Esophagus muscularis mucosa (tissue), 4 donors: ENCODE measurements at regions not wholly inside any gene's neighbourhood (a gene's known extent, or its start where the extent isn't known, plus 50 kb on each side); places are given as distances from the start of the nearest gene placed in this dataset.

Experiments
- DNase-seq: peaks from one replicate; pipeline ENCODE4 v3.0.0-alpha.2; 2017; ENCODE audit errors: extremely low spot score
- H3K27ac ChIP-seq, 4 donors: fragments of 200-600 bp; sonication (generic); replicated peaks in 1 of 4; 1 replicate in 3 of 4; 2 replicates in 1 of 4; pipeline ENCODE4 v1.5.1; 2016 to 2019; ENCODE audit warnings: mild to moderate bottlenecking in 1 of 4
- H3K27me3 ChIP-seq, 4 donors: fragments of 200-600 bp; sonication (generic); one replicate each; pipeline versions ENCODE4 v1.5.1 to v1.6.0; 2016 to 2019
- H3K36me3 ChIP-seq, 4 donors: fragments of 200-600 bp; sonication (generic); one replicate each; pipeline ENCODE4 v1.5.1; 2016 to 2019
- H3K4me1 ChIP-seq, 4 donors: fragments of 200-600 bp; sonication (generic); one replicate each; pipeline ENCODE4 v1.5.1; 2016 to 2019
- H3K4me3 ChIP-seq, 4 donors: fragments of 200-600 bp; sonication (generic); 1 replicate in 2 of 4; 2 replicates in 2 of 4; pipeline ENCODE4 v1.5.1; 2016 to 2019; ENCODE audit warnings: mild to moderate bottlenecking in 4 of 4, moderate library complexity in 1 of 4
- H3K9me3 ChIP-seq, 4 donors: fragments of 200-600 bp; sonication (generic); 1 replicate in 3 of 4; 2 replicates in 1 of 4; pipeline ENCODE4 v1.5.1; 2016 to 2019
- EP300 ChIP-seq: sonication (generic); formaldehyde crosslinking; IDR thresholded peaks from one replicate; pipeline ENCODE4 v1.6.1; 2017; ENCODE audit warnings: antibody characterized with exemption
- POLR2A ChIP-seq: fragments of 450-650 bp; IDR thresholded peaks from one replicate; pipeline ENCODE4 v1.6.1; 2017; ENCODE audit warnings: antibody characterized with exemption, moderate library complexity, mild to moderate bottlenecking, low read depth
- POLR2AphosphoS5 ChIP-seq, 2 donors: sonication (generic); formaldehyde crosslinking; IDR thresholded peaks; one replicate each; pipeline ENCODE4 v1.6.1; 2017; ENCODE audit warnings: antibody characterized with exemption in 2 of 2
- WGBS: methylation state at CpG from one replicate; pipeline ENCODE4 v1.1.5; 2018; 5-methylcytosine and 5-hydroxymethylcytosine counted together
- intact Hi-C: fragments of 100-400 bp; cut with DNase I; formaldehyde crosslinking; loops from one replicate; pipeline ENCODE4 v1.15.1; 2023
- TF ChIP-seq, protein P1 (sequence below), 3 experiments: fragments of 200-600 bp in 2 of 3; fragments of 450-650 bp in 1 of 3; sonication (generic) in 2 of 3; IDR thresholded peaks; one replicate each; pipeline ENCODE4 v1.5.1; 2017 to 2019; ENCODE audit warnings: antibody characterized with exemption in 3 of 3, mild to moderate bottlenecking in 2 of 3, moderate library complexity in 1 of 3

DNA sequence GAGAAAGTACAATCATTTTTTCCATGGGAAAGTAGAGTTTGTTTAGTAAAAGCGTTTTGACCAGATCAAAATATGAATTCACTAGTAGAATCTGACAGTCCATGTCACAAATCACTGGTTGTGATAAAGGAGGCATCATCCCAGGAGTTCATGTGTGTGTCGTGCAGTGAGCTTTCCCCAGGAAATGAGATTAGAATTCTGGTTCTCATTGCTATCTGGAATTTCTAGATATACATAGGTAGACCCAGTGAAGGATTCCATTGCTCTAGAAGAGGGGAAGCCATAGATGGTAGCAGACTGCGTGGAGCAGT lies 206.6 kb downstream of the NCK2 start:
- WGBS = 59% methylated on average over 3 of the region's 3 CpGs
- intact Hi-C loops = no loop called here

DNA sequence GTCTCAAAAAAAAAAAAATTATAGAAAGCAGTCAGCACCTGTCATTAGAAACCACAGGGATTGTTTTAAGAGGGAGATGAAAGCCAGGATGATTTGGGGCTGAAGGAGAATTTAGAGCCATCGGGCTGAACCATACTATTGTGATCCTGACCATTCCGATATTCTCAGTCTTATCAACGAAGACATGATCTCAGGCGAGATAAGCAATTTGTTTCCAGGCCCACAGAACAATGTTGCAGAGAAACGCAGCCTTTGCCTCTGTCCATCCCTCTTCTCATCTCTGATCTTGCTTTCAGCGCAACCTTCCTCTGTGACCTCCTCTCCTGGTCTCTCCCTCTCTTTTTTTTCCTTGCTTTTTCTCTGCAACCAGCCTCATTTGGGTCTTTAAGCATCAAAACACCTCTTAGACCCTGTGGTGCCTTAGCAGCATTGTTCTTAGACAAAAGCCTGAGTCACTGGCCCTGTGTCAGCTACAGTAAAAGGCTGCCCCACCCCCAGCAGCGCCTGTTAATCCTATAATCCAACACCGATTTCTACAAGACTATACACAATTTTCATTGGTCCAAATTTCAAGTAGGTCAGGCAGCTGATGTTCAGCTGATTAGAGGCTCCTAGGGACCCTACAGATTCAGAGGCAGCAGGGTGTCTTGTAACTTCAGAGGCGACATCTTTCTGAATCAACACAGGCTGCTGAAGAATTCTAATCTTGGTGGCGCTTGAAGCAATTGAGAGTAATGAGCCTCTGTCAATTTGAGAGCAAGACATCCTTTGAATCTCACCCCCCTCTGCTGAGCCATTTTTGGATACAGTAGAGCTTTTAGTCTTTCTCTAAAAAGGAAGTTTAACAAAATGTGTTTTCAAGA lies 206.0 kb downstream of the NCK2 start:
- WGBS = 87% methylated on average over 10 of the region's 10 CpGs
- Histone ChIP-seq H3K4me1 (no peaks in the 10 kb centered on the region), H3K4me3 (no peak overlapping the region), H3K36me3 (no peaks in the 10 kb centered on the region), H3K27me3 (no peaks in the 10 kb centered on the region), H3K9me3 (no peaks in the 10 kb centered on the region), H3K27ac (no peak overlapping the region)
- intact Hi-C loops = no loop called here
- TF ChIP-seq POLR2A (no peak), EP300 (no peak), POLR2AphosphoS5 (IDR thresholded peaks at IDR 0.05) (no peak)
- TF ChIP-seq, protein P1, sequence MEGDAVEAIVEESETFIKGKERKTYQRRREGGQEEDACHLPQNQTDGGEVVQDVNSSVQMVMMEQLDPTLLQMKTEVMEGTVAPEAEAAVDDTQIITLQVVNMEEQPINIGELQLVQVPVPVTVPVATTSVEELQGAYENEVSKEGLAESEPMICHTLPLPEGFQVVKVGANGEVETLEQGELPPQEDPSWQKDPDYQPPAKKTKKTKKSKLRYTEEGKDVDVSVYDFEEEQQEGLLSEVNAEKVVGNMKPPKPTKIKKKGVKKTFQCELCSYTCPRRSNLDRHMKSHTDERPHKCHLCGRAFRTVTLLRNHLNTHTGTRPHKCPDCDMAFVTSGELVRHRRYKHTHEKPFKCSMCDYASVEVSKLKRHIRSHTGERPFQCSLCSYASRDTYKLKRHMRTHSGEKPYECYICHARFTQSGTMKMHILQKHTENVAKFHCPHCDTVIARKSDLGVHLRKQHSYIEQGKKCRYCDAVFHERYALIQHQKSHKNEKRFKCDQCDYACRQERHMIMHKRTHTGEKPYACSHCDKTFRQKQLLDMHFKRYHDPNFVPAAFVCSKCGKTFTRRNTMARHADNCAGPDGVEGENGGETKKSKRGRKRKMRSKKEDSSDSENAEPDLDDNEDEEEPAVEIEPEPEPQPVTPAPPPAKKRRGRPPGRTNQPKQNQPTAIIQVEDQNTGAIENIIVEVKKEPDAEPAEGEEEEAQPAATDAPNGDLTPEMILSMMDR (IDR thresholded peaks at IDR 0.05) = no peak
- no peak for DNase-seq

More for the DNA sequence above, 206.6 kb downstream of the NCK2 start:
- no peaks in the 10 kb centered on the region for H3K9me3 ChIP-seq
- TF ChIP-seq POLR2AphosphoS5 (IDR thresholded peaks at IDR 0.05) = no peak
- TF ChIP-seq, protein P1 (IDR thresholded peaks at IDR 0.05) = no peak
- H3K27ac ChIP-seq = no peak overlapping the region
- no peaks in the 10 kb centered on the region for H3K4me1 ChIP-seq
- H3K36me3 ChIP-seq = no peaks in the 10 kb centered on the region
- DNase-seq = no peak
- no peaks in the 10 kb centered on the region for H3K27me3 ChIP-seq
- no peak overlapping the region for H3K4me3 ChIP-seq

DNA sequence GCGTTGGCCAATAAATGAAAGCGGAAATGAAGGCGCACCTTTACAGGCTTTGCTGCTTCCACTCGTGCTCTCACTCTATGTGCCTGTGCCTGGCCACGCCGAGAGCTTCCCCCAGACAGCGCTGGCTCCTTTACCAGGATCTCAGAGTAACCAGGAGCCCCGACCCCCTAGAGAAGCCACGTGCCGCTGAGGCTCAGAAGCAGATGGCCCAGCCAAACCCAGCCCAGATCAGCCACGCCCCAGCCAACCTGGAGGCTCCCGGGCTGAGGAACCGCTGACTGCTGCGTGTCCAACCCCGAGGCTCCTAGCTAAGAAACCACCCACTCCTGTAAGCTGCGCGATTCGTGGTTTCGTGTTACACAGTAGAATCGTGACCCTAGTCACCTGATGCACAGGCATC lies 199.3 kb downstream of the NCK2 start:
- no peak overlapping the region for H3K27ac ChIP-seq
- no peak overlapping the region for H3K4me3 ChIP-seq
- no peak for TF ChIP-seq POLR2AphosphoS5 (IDR thresholded peaks at IDR 0.05)
- no peak for TF ChIP-seq EP300
- no peak for TF ChIP-seq POLR2A
- TF ChIP-seq, protein P1 (IDR thresholded peaks at IDR 0.05) = no peak
- no peak for DNase-seq
- H3K4me1 ChIP-seq = no peaks in the 10 kb centered on the region
- 95% methylated on average over 20 of the region's 20 CpGs for WGBS
- no peaks in the 10 kb centered on the region for H3K36me3 ChIP-seq
- intact Hi-C loops = no loop called here
- H3K9me3 ChIP-seq = no peaks in the 10 kb centered on the region
- H3K27me3 ChIP-seq = no peaks in the 10 kb centered on the region
